GM18868 (cell line): ENCODE measurements at regions not wholly inside any gene's neighbourhood (a gene's known extent, or its start where the extent isn't known, plus 50 kb on each side); places are given as distances from the start of the nearest gene placed in this dataset.

Source experiments
- ATAC-seq: cut with Tn5 transposase; IDR thresholded peaks from one replicate; pipeline ENCODE4 v1.9.1; 2021; ENCODE audit warnings: mild to moderate bottlenecking, moderate library complexity; ENCODE audit not compliant: unreplicated experiment

GRCh38 chr12:92089559-92089958 is 56.1 kb downstream of the BTG1 start:
- ATAC-seq: no peak

- ATAC-seq: no peak
Measured at GRCh38 chr12:92088805-92089204, 56.8 kb downstream of the BTG1 start.

GRCh38 chr12:92085736-92086040 is 60.0 kb downstream of the BTG1 start:
- ATAC-seq: no peak

- ATAC-seq: no peak
Measured at GRCh38 chr12:92085040-92085735, 60.5 kb downstream of the BTG1 start.

- no peak for ATAC-seq
Measured at GRCh38 chr12:92080911-92081285, 64.7 kb downstream of the BTG1 start.

- ATAC-seq: no peak
Measured at GRCh38 chr12:92079054-92079385, 66.6 kb downstream of the BTG1 start.

GRCh38 chr12:92078167-92079053 is 67.2 kb downstream of the BTG1 start:
- no peak for ATAC-seq

GRCh38 chr12:92077530-92077929 is 68.1 kb downstream of the BTG1 start:
- ATAC-seq: no peak

- ATAC-seq: no peak
Measured at GRCh38 chr12:92076101-92076500, 69.5 kb downstream of the BTG1 start.

GRCh38 chr12:92075425-92075914 is 70.2 kb downstream of the BTG1 start:
- peak; percentile 45 for ATAC-seq

GRCh38 chr12:92074889-92075288 is 70.8 kb downstream of the BTG1 start:
- ATAC-seq: no peak

- no peak for ATAC-seq
Measured at GRCh38 chr12:92073094-92073493, 72.6 kb downstream of the BTG1 start.

- ATAC-seq: no peak
Measured at GRCh38 chr12:92072112-92072511, 73.5 kb downstream of the BTG1 start.

GRCh38 chr12:92070864-92071445 is 74.7 kb downstream of the BTG1 start:
- no peak for ATAC-seq

- no peak for ATAC-seq
Measured at GRCh38 chr12:92070054-92070863, 75.4 kb downstream of the BTG1 start.

- no peak for ATAC-seq
Measured at GRCh38 chr12:92068459-92068858, 77.2 kb downstream of the BTG1 start.

GRCh38 chr12:92065639-92066038 is 80.0 kb downstream of the BTG1 start:
- peak; percentile 33 for ATAC-seq

- ATAC-seq: peak; percentile 82
Measured at GRCh38 chr12:92065018-92065499, 80.6 kb downstream of the BTG1 start.

- no peak for ATAC-seq
Measured at GRCh38 chr12:92064422-92064821, 81.2 kb downstream of the BTG1 start.

- ATAC-seq: no peak
Measured at GRCh38 chr12:92063641-92064040, 82.0 kb downstream of the BTG1 start.
